Stomach (tissue), 4 donors: ENCODE measurements at regions not wholly inside any gene's neighbourhood (a gene's known extent, or its start where the extent isn't known, plus 50 kb on each side); places are given as distances from the start of the nearest gene placed in this dataset.

Experiments
- EP300 ChIP-seq: sonication (generic); formaldehyde crosslinking; IDR thresholded peaks from one replicate; pipeline ENCODE4 v1.6.1; 2017; ENCODE audit warnings: antibody characterized with exemption
- POLR2A ChIP-seq, 4 donors: fragments of 450-650 bp; IDR thresholded peaks; one replicate each; pipeline ENCODE4 v1.6.1; 2016; ENCODE audit warnings: antibody characterized with exemption in 4 of 4, control low read depth in 2 of 4, mild to moderate bottlenecking in 1 of 4, moderate library complexity in 1 of 4
- POLR2AphosphoS5 ChIP-seq, 3 donors: sonication (generic); formaldehyde crosslinking; IDR thresholded peaks; one replicate each; pipeline ENCODE4 v1.6.1; 2016; ENCODE audit warnings: antibody characterized with exemption in 3 of 3
- TF ChIP-seq, protein P1 (sequence below), 7 experiments: fragments of 450-650 bp in 4 of 7; fragments of 200-600 bp in 3 of 7; sonication (generic) in 3 of 7; IDR thresholded peaks; one replicate each; pipeline ENCODE4 v1.5.1; 2016 to 2019; ENCODE audit warnings: antibody characterized with exemption in 7 of 7, control low read depth in 2 of 7, mild to moderate bottlenecking in 1 of 7

- TF ChIP-seq, protein P1, sequence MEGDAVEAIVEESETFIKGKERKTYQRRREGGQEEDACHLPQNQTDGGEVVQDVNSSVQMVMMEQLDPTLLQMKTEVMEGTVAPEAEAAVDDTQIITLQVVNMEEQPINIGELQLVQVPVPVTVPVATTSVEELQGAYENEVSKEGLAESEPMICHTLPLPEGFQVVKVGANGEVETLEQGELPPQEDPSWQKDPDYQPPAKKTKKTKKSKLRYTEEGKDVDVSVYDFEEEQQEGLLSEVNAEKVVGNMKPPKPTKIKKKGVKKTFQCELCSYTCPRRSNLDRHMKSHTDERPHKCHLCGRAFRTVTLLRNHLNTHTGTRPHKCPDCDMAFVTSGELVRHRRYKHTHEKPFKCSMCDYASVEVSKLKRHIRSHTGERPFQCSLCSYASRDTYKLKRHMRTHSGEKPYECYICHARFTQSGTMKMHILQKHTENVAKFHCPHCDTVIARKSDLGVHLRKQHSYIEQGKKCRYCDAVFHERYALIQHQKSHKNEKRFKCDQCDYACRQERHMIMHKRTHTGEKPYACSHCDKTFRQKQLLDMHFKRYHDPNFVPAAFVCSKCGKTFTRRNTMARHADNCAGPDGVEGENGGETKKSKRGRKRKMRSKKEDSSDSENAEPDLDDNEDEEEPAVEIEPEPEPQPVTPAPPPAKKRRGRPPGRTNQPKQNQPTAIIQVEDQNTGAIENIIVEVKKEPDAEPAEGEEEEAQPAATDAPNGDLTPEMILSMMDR (IDR thresholded peaks at IDR 0.05): no peak
- TF ChIP-seq POLR2A (IDR thresholded peaks at IDR 0.05) (no peak), POLR2AphosphoS5 (IDR thresholded peaks at IDR 0.05) (no peak), EP300 (no peak)
Observed at GRCh38 chr12:93041416-93041815, 112.3 kb upstream of the EEA1 start.
